ENCODE measurements at regions not wholly inside any gene's neighbourhood (a gene's known extent, or its start where the extent isn't known, plus 50 kb on each side); places are given as distances from the start of the nearest gene placed in this dataset.

DNA sequence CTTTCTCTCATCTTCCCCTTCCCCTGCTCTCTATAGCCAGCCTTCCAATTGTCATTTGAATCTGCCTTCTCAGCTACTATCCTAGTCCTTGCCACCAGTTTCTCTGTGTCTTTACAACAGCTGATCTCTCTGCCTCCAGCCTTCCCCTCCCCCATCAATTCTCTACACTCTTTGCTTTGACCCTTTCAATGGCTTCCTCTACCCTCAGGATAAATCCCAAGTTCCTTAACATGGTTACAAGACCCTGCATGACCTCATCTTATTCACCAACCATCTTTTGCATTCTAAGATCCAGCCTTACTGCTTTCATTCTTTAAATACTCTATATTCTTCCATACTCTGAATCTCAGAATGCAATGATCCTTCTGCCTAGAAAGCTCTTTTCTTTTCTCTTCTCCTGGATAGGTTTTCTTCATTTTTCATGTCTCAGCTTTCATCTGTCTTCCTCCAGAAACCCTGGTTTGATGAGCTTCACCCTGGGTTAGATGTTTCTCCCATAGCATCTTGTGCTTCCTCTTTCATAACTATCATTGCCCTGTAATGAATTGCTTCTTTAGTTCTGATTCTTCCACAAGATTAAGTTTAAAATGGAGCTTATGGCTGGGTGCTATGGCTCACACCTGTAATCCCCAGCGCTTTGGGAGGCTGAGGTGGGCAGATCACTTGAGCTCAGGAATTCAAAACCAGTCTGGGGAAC is 58.6 kb upstream of the ZSWIM6 start:
- H4K20me1 ChIP-seq (ENCODE audit: control insufficient read depth, insufficient read depth, low read length, poor library complexity, severe bottlenecking) = no peaks in the 10 kb centered on the region
- H3K9ac ChIP-seq (ENCODE audit: low read length) = no peak overlapping the region
- ATAC-seq (ENCODE audit: low read depth) = no peak
- CTCF ChIA-PET = interaction anchor here (1.3 kb wide), 1 partner anchor 385 kb away, joined by 4 read pairs; no protein-coding TSS in a partner anchor
- H3K27ac Mint-ChIP-seq = no peak overlapping the region
- H3K79me2 ChIP-seq (ENCODE audit: control insufficient read depth, insufficient read depth, low read length) = no peaks in the 10 kb centered on the region
- peaks cover 32% of the 10 kb centered on the region for H3K4me1 Mint-ChIP-seq
- no peak overlapping the region for H2AFZ ChIP-seq (ENCODE audit: insufficient read depth, low read depth, low read length, poor library complexity, severe bottlenecking)
- no peak overlapping the region for H3K27ac ChIP-seq (ENCODE audit: low read length in 2 of 2)
- H3K4me3 Mint-ChIP-seq = no peak overlapping the region
- H3K9me3 ChIP-seq (ENCODE audit: control extremely low read depth in 1 of 3, control insufficient read depth in 2 of 3, insufficient read depth in 1 of 3, low read length in 2 of 3) = no peaks in the 10 kb centered on the region
- WGBS (ENCODE audit: insufficient coverage) = 89% methylated on average over 1 of the region's 1 CpG
- POLR2A ChIA-PET = no interaction called here
- intact Hi-C loops (cut with micrococcal nuclease) = no loop called here
- H3K4me2 ChIP-seq (replicated peaks; ENCODE audit: low read depth, low read length, poor library complexity, severe bottlenecking) = no peak overlapping the region
- DNase-seq = no peak
- H3K27me3 Mint-ChIP-seq = peaks cover 4% of the 10 kb centered on the region
- H3K27me3 ChIP-seq (replicated peaks in 1 of 4; ENCODE audit: control extremely low read depth in 1 of 4, control insufficient read depth in 3 of 4, insufficient read depth in 4 of 4, low read length in 3 of 4) = no peaks in the 10 kb centered on the region
- H3K4me1 ChIP-seq (ENCODE audit: control insufficient read depth in 2 of 2, insufficient read depth in 2 of 2, low read length in 2 of 2) = peaks cover 22 to 37% of the 10 kb centered on the region in 2 donors
- no peaks in the 10 kb centered on the region for H3K36me3 ChIP-seq (replicated peaks in 1 of 2; ENCODE audit: control extremely low read depth in 1 of 2, control insufficient read depth in 1 of 2, extremely low read depth in 1 of 2, insufficient read depth in 2 of 2, low read length in 1 of 2)
- no peak for TF ChIP-seq EZH2 (IDR thresholded peaks at IDR 0.05; ENCODE audit: borderline replicate concordance, insufficient read depth, low read depth, low read length, poor library complexity, severe bottlenecking)
- TF ChIP-seq, protein P1, sequence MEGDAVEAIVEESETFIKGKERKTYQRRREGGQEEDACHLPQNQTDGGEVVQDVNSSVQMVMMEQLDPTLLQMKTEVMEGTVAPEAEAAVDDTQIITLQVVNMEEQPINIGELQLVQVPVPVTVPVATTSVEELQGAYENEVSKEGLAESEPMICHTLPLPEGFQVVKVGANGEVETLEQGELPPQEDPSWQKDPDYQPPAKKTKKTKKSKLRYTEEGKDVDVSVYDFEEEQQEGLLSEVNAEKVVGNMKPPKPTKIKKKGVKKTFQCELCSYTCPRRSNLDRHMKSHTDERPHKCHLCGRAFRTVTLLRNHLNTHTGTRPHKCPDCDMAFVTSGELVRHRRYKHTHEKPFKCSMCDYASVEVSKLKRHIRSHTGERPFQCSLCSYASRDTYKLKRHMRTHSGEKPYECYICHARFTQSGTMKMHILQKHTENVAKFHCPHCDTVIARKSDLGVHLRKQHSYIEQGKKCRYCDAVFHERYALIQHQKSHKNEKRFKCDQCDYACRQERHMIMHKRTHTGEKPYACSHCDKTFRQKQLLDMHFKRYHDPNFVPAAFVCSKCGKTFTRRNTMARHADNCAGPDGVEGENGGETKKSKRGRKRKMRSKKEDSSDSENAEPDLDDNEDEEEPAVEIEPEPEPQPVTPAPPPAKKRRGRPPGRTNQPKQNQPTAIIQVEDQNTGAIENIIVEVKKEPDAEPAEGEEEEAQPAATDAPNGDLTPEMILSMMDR (IDR thresholded peaks at IDR 0.05) = no peak
- no peak overlapping the region for H3K4me3 ChIP-seq (ENCODE audit: control extremely low read depth in 1 of 5, extremely low read depth in 1 of 5, insufficient read depth in 1 of 5, low read depth in 2 of 5, low read length in 4 of 5)
- no peaks in the 10 kb centered on the region for H3K9me3 Mint-ChIP-seq (ENCODE audit: insufficient read depth)

DNA sequence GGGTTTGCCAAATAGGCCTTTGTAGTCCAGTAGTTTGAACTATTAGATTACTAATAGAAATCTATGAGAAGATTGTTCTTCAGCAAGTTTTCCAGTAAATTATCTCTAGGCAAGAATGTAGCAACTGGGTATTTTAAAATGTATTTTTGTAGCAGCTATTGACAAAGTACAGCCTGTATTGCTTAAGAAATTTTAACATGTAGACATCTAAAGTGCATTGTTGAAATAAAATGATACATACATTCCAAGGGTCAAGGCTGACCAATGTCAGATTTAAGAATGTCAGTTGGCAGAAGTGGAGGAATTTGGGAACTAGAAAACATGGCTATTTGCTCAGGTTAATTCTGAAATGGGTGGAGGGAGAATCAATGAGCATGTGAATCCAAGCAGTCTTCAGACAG is 57.5 kb upstream of the ZSWIM6 start:
- H3K36me3 ChIP-seq (replicated peaks in 1 of 2; ENCODE audit: control extremely low read depth in 1 of 2, control insufficient read depth in 1 of 2, extremely low read depth in 1 of 2, insufficient read depth in 2 of 2, low read length in 1 of 2) = no peaks in the 10 kb centered on the region

More for the DNA sequence above, 57.5 kb upstream of the ZSWIM6 start:
- H3K4me1 ChIP-seq (ENCODE audit: control insufficient read depth in 2 of 2, insufficient read depth in 2 of 2, low read length in 2 of 2) = peaks cover 22 to 26% of the 10 kb centered on the region in 2 donors
- no peaks in the 10 kb centered on the region for H3K9me3 Mint-ChIP-seq (ENCODE audit: insufficient read depth)
- no peak overlapping the region for H3K9ac ChIP-seq (ENCODE audit: low read length)
- no peaks in the 10 kb centered on the region for H3K27me3 ChIP-seq (replicated peaks in 1 of 4; ENCODE audit: control extremely low read depth in 1 of 4, control insufficient read depth in 3 of 4, insufficient read depth in 4 of 4, low read length in 3 of 4)
- no peaks in the 10 kb centered on the region for H4K20me1 ChIP-seq (ENCODE audit: control insufficient read depth, insufficient read depth, low read length, poor library complexity, severe bottlenecking)
- no peak overlapping the region for H3K4me3 Mint-ChIP-seq
- TF ChIP-seq EZH2 (IDR thresholded peaks at IDR 0.05; ENCODE audit: borderline replicate concordance, insufficient read depth, low read depth, low read length, poor library complexity, severe bottlenecking) = no peak
- TF ChIP-seq, protein P1 (IDR thresholded peaks at IDR 0.05) = no peak
- no peak for DNase-seq
- H3K27ac ChIP-seq (ENCODE audit: low read length in 2 of 2) = no peak overlapping the region
- peaks cover 21% of the 10 kb centered on the region for H3K4me1 Mint-ChIP-seq
- no peak overlapping the region for H3K27ac Mint-ChIP-seq
- ChIA-PET POLR2A (no interaction called here), CTCF (interaction anchor here (1.3 kb wide), 1 partner anchor 384 kb away, joined by 4 read pairs; no protein-coding TSS in a partner anchor)
- no peak for ATAC-seq (ENCODE audit: low read depth)
- no peaks in the 10 kb centered on the region for H3K9me3 ChIP-seq (ENCODE audit: control extremely low read depth in 1 of 3, control insufficient read depth in 2 of 3, insufficient read depth in 1 of 3, low read length in 2 of 3)
- H3K4me2 ChIP-seq (replicated peaks; ENCODE audit: low read depth, low read length, poor library complexity, severe bottlenecking) = no peak overlapping the region
- H3K4me3 ChIP-seq (ENCODE audit: control extremely low read depth in 1 of 5, extremely low read depth in 1 of 5, insufficient read depth in 1 of 5, low read depth in 2 of 5, low read length in 4 of 5) = no peak overlapping the region
- no peak overlapping the region for H2AFZ ChIP-seq (ENCODE audit: insufficient read depth, low read depth, low read length, poor library complexity, severe bottlenecking)
- intact Hi-C loops (cut with micrococcal nuclease) = no loop called here
- H3K27me3 Mint-ChIP-seq = peaks cover 4% of the 10 kb centered on the region
- no peaks in the 10 kb centered on the region for H3K79me2 ChIP-seq (ENCODE audit: control insufficient read depth, insufficient read depth, low read length)
